ENCODE measurements at regions not wholly inside any gene's neighbourhood (a gene's known extent, or its start where the extent isn't known, plus 50 kb on each side); places are given as distances from the start of the nearest gene placed in this dataset.

DNA sequence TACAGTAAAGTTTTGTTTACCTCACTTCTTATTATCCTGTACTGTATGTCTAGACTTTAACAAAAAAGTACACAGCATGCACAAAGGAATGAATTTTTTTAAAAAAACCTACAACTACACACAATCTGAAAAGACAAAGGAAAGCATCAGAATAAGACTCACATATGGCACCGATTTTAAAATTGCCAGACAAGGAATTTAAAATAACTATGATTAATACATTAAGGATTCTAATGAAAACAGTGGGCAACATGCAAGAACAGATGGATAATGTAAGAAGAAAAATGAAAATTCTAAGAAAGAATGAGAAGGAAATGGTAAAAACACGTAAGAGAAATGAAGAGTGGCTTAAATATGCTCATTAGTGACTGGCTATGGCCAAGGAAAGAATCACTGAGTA, 638.2 kb downstream of the FBXO15 start:
- no peak for DNase-seq (ENCODE audit: low spot score)
- TF ChIP-seq, protein P1, sequence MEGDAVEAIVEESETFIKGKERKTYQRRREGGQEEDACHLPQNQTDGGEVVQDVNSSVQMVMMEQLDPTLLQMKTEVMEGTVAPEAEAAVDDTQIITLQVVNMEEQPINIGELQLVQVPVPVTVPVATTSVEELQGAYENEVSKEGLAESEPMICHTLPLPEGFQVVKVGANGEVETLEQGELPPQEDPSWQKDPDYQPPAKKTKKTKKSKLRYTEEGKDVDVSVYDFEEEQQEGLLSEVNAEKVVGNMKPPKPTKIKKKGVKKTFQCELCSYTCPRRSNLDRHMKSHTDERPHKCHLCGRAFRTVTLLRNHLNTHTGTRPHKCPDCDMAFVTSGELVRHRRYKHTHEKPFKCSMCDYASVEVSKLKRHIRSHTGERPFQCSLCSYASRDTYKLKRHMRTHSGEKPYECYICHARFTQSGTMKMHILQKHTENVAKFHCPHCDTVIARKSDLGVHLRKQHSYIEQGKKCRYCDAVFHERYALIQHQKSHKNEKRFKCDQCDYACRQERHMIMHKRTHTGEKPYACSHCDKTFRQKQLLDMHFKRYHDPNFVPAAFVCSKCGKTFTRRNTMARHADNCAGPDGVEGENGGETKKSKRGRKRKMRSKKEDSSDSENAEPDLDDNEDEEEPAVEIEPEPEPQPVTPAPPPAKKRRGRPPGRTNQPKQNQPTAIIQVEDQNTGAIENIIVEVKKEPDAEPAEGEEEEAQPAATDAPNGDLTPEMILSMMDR (IDR thresholded peaks at IDR 0.05; ENCODE audit: extremely low read depth, missing control alignments), result no peak

DNA sequence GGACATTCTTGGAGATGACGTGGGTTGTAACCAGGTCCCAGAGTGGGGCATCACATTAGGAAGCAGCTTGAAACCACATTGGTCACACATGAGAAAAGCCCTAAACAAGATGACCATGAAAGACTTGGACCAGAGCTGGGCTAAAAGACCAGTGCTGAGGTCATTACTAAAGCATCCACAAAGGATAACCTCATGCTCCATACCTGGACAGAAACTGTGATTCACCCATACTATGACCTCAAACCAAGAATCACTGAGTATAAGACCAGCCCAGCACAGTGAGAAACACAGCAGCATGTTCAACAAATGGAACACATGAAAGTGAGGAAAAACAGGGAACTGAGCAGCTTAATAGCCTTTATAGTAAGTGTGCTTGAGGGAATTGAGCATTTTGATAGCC, 635.5 kb upstream of the NETO1 start:
- TF ChIP-seq, protein P1 (IDR thresholded peaks at IDR 0.05; ENCODE audit: extremely low read depth, missing control alignments), result no peak
- DNase-seq (ENCODE audit: low spot score), result no peak

DNA sequence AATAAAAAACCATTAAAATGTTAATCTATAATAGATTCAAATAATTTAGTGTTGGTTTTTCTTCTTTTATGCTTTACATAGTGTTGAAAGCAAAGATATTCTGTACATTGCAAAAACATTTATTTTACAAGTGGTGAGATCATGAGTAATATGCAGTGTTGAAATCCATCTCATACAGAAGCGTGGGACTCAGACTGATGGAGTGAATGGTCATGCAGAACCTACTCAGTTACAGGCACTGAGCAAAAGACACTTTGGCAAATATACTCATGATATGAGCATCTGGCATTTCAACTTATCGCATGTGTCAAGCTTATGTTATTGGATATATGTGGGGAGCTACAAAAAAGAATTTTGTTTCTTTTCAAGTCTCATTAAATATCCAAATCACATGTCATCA, 620.2 kb upstream of the NETO1 start:
- TF ChIP-seq, protein P1 (IDR thresholded peaks at IDR 0.05; ENCODE audit: extremely low read depth, missing control alignments), result no peak
- no peak for DNase-seq (ENCODE audit: low spot score)

DNA sequence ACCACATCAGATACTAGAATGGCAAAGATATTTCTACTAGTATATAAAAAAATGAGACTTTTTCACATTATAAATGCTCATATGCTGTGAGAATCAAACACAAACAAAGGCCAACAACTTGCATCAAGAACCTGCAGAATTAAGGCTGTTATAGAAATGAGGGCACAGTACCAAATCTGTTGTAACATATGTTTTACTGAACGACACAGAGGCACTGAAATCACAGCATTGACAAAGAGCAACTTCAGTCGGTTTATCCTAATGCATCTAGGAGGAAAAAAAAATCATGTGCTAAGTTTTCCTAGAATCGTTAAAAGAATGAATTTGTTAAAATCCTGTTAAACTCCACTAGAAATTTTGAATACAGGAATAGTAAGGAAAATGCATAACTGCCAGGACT, 617.4 kb upstream of the NETO1 start:
- no peak for DNase-seq (ENCODE audit: low spot score)
- TF ChIP-seq, protein P1 (IDR thresholded peaks at IDR 0.05; ENCODE audit: extremely low read depth, missing control alignments), result no peak

DNA sequence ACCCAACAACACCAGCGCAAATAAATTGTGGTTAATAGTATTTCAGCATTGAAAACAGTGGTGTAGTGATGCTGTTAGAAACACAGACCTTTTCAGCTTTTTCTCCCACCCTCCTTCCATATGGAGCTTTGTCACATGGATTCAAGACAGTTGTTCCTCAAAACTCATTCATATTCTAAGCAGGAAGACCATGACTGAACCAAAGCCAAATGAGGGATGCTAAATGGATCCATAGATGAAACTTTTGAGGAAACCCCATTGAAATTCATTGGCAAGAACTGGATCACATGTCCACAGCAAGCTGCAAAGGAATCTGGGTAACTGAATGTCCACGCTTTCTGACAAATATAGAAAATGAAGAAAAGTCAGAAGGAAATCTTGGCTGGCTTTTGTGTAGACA, 615.1 kb upstream of the NETO1 start:
- no peak for DNase-seq (ENCODE audit: low spot score)
- TF ChIP-seq, protein P1 (IDR thresholded peaks at IDR 0.05; ENCODE audit: extremely low read depth, missing control alignments), result no peak

DNA sequence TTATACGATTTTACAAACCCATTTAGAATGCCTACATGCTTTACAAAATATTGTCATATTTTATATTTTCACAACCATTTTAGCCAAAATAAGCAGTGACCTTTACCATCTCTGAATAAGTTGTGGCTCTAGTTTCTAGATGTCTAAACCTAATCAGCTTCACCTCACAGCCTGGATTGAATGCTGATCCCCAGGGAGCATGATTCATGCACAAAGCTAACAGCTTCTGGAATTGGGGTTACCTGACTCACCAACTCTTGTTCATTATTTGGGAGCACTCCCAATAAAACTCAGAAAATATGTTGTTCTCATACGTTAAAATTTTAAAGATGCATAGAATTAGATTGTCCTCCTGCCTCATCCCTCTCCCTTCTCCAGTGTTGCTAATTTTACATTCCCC, 611.7 kb upstream of the NETO1 start:
- no peak for DNase-seq (ENCODE audit: low spot score)
- TF ChIP-seq, protein P1 (IDR thresholded peaks at IDR 0.05; ENCODE audit: extremely low read depth, missing control alignments), result no peak

DNA sequence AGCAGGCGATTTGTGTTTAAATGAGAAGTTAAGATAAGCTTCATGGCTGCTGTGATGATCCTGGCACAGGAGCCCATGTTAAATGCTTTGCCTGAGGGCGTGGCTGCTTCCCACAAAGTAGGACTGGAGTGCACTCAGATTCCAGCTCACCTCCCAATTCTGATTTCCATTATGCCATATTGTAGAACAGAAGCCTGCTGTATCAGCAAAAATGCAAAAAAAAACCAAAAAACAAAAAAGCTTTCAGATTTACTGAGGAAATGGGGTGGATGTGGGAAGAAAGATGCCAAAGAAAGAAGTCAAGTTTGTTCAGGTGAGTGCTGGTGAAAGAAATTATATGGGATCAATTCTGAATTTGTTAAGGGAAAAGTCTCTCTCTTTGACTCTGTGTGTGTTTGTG, 610.4 kb upstream of the NETO1 start:
- TF ChIP-seq, protein P1 (IDR thresholded peaks at IDR 0.05; ENCODE audit: extremely low read depth, missing control alignments), result no peak
- DNase-seq (ENCODE audit: low spot score), result no peak
